OCI-LY1 (cell line): ENCODE measurements at regions not wholly inside any gene's neighbourhood (a gene's known extent, or its start where the extent isn't known, plus 50 kb on each side); places are given as distances from the start of the nearest gene placed in this dataset.

Source experiments
- EZH2 ChIP-seq: fragments of 200-600 bp; sonication (generic), shearing (Covaris generic); IDR thresholded peaks from 2 replicates; pipeline ENCODE4 v1.8.0; 2017; ENCODE audit warnings: borderline replicate concordance, mixed run types, mild to moderate bottlenecking, antibody characterized with exemption, low read length, moderate library complexity, mixed read lengths
- TF ChIP-seq, protein P1 (sequence below): fragments of 200-600 bp; sonication (generic), shearing (Covaris generic); IDR thresholded peaks from 2 replicates; pipeline ENCODE4 v1.5.1; 2017; ENCODE audit warnings: mild to moderate bottlenecking, antibody characterized with exemption, low read length, moderate library complexity, mixed read lengths

DNA sequence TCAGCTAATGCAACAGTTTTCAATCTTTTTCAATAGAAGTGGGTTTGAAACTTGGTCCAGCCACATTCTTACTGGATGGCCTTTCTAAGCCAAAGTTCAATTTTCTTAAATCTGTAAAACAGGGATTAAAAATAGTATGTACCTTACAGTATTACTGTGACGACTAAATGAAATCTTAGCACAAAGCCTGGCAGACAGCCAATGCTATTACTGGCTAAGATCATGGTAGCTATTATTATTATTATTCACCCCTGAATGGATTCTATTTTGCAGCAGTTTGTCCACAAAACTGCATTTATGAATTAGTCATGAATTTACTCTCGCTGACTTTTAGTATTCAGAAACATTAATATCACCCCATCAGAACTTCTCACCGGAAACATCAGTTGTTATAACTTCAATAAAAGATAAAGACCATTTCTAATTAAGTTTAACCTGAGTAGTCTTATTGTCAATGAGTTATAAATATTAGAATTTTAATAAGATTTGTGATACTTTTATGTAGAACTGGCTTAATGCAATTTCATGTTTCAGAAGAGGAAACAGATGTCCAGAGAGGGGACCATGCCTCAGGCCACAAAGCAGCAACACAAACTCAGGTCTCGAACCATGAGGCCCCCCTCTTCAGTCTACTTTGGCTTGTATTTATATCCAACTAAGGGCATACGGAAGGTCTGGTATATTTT is 468.2 kb downstream of the ARHGEF28 start:
- TF ChIP-seq, protein P1, sequence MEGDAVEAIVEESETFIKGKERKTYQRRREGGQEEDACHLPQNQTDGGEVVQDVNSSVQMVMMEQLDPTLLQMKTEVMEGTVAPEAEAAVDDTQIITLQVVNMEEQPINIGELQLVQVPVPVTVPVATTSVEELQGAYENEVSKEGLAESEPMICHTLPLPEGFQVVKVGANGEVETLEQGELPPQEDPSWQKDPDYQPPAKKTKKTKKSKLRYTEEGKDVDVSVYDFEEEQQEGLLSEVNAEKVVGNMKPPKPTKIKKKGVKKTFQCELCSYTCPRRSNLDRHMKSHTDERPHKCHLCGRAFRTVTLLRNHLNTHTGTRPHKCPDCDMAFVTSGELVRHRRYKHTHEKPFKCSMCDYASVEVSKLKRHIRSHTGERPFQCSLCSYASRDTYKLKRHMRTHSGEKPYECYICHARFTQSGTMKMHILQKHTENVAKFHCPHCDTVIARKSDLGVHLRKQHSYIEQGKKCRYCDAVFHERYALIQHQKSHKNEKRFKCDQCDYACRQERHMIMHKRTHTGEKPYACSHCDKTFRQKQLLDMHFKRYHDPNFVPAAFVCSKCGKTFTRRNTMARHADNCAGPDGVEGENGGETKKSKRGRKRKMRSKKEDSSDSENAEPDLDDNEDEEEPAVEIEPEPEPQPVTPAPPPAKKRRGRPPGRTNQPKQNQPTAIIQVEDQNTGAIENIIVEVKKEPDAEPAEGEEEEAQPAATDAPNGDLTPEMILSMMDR = no peak
- TF ChIP-seq EZH2 = no peak
